Thyroid gland (tissue), 4 donors: ENCODE measurements at regions not wholly inside any gene's neighbourhood (a gene's known extent, or its start where the extent isn't known, plus 50 kb on each side); places are given as distances from the start of the nearest gene placed in this dataset.

Experiments used
- DNase-seq, 2 donors: peaks; one replicate each; pipeline ENCODE4 v3.0.0-alpha.2; 2019
- H3K27ac ChIP-seq, 3 donors: fragments of 200-600 bp; sonication (generic); 1 replicate in 2 of 3; 2 replicates in 1 of 3; pipeline ENCODE4 v1.5.1; 2016 to 2019; ENCODE audit warnings: mild to moderate bottlenecking in 1 of 3, moderate library complexity in 1 of 3
- H3K27me3 ChIP-seq: fragments of 200-600 bp; sonication (generic); one replicate; pipeline ENCODE4 v1.5.1; 2019
- H3K36me3 ChIP-seq, 2 donors: fragments of 200-600 bp; sonication (generic); one replicate each; pipeline ENCODE4 v1.5.1; 2016 to 2019
- H3K4me1 ChIP-seq, 2 donors: fragments of 200-600 bp; sonication (generic); one replicate each; pipeline ENCODE4 v1.5.1; 2017 to 2019
- H3K4me3 ChIP-seq, 3 donors: fragments of 200-600 bp; sonication (generic); replicated peaks in 1 of 3; 1 replicate in 2 of 3; 2 replicates in 1 of 3; pipeline ENCODE4 v1.5.1; 2016; ENCODE audit warnings: mild to moderate bottlenecking in 1 of 3
- H3K9me3 ChIP-seq: fragments of 200-600 bp; sonication (generic); one replicate; pipeline ENCODE4 v1.5.1; 2017
- POLR2A ChIP-seq, 2 donors: fragments of 450-650 bp; IDR thresholded peaks; one replicate each; pipeline ENCODE4 v1.6.1; 2017; ENCODE audit warnings: antibody characterized with exemption in 2 of 2, mild to moderate bottlenecking in 2 of 2, moderate library complexity in 1 of 2
- WGBS, 2 donors: methylation state at CpG; one replicate each; pipeline ENCODE4 v1.1.5; 2017; 5-methylcytosine and 5-hydroxymethylcytosine counted together
- intact Hi-C: fragments of 100-400 bp; cut with DNase I; formaldehyde crosslinking; loops from one replicate; pipeline ENCODE4 v1.15.1; 2023
- TF ChIP-seq, protein P1 (sequence below), 6 experiments: fragments of 200-600 bp in 3 of 6; fragments of 450-650 bp in 3 of 6; sonication (generic) in 3 of 6; IDR thresholded peaks; one replicate each; pipeline ENCODE4 v1.5.1; 2016 to 2019; ENCODE audit warnings: antibody characterized with exemption in 6 of 6, mild to moderate bottlenecking in 2 of 6, inconsistent platforms in 1 of 6, moderate library complexity in 1 of 6

DNA sequence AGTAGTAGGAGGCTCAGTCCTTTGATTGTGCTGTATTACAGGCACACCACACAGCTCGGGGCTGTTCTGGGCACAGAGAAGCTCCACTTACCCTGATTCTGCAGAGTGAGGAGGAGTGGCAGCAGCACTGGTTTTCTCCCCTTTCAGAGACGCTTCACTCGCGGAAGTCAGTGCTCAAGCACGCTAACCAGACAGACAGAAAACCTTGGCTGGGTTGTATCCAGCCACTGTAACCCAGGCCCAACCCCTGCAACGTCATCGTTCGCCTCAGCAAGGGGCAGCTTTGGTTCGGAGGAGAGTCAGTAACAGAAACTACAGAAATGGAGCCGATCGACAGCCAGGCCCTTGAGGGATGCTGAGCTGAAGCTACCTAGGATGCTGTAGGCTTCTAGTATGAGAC is 171.0 kb downstream of the SLC16A9 start:
- Histone ChIP-seq H3K36me3 (no peaks in the 10 kb centered on the region), H3K27ac (no peak overlapping the region), H3K4me3 (no peak overlapping the region), H3K4me1 (peaks cover 4 to 7% of the 10 kb centered on the region in 2 donors), H3K9me3 (no peaks in the 10 kb centered on the region), H3K27me3 (no peaks in the 10 kb centered on the region)
- WGBS, 2 donors = 90 to 91% methylated on average over 11 of the region's 11 CpGs
- TF ChIP-seq, protein P1, sequence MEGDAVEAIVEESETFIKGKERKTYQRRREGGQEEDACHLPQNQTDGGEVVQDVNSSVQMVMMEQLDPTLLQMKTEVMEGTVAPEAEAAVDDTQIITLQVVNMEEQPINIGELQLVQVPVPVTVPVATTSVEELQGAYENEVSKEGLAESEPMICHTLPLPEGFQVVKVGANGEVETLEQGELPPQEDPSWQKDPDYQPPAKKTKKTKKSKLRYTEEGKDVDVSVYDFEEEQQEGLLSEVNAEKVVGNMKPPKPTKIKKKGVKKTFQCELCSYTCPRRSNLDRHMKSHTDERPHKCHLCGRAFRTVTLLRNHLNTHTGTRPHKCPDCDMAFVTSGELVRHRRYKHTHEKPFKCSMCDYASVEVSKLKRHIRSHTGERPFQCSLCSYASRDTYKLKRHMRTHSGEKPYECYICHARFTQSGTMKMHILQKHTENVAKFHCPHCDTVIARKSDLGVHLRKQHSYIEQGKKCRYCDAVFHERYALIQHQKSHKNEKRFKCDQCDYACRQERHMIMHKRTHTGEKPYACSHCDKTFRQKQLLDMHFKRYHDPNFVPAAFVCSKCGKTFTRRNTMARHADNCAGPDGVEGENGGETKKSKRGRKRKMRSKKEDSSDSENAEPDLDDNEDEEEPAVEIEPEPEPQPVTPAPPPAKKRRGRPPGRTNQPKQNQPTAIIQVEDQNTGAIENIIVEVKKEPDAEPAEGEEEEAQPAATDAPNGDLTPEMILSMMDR (IDR thresholded peaks at IDR 0.05) = no peak
- no peak for TF ChIP-seq POLR2A (IDR thresholded peaks at IDR 0.05)
- DNase-seq = no peak
- intact Hi-C loops = no loop called here

- intact Hi-C loops = no loop called here
- Histone ChIP-seq H3K27me3 (no peaks in the 10 kb centered on the region), H3K4me1 (peaks cover 4 to 7% of the 10 kb centered on the region in 2 donors), H3K36me3 (no peaks in the 10 kb centered on the region), H3K4me3 (no peak overlapping the region), H3K27ac (peak overlapping the region in 1 of 3 donors; percentile 70), H3K9me3 (no peaks in the 10 kb centered on the region)
- no peak for DNase-seq
- no peak for TF ChIP-seq POLR2A (IDR thresholded peaks at IDR 0.05)
- TF ChIP-seq, protein P1 (IDR thresholded peaks at IDR 0.05) = no peak
- 76 to 80% methylated on average over 4 of the region's 4 CpGs for WGBS, 2 donors
Observed at GRCh38 chr10:59537501-59537900, 172.1 kb downstream of the SLC16A9 start.

DNA sequence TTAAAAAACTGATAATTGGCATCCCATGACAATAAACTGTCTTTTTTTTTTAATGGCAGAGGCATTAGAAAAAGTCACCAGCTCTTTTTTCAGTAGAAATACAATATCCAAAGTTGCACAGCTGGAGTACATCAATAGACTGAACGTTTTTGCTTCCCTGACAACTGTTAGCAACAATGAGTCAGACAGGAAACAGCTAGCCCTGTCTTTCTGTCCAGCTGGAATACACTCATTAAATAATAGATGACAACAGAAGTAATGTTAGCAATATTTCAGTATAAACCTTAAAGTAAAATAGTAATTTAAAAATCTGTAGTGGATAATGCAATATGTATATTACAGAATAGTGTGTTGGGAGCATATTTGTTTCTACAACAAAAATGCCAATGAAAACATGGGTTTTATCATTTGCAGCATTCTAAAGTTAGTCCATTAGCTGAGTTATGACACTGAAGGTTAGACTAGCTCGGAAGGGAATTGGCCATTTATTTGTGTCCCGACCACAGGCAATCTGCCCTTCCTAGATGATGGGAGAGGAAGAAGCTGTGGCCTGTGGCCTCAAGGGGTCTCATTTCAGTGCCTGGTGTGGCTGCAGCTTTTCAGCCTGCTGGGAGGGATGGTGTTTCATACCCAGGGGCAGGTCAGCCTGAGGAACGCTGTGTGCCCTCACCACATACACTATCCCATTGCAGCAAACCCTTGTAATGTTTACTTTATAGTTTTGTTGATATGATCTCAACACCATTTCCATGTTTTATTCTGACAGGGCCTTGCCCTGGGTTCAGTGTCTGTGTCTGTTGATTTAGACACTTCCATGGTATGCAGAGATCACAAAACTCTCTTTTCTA is 173.3 kb downstream of the SLC16A9 start:
- peak in 1 of 2 donors; percentile 11 for DNase-seq
- no peaks in the 10 kb centered on the region for H3K9me3 ChIP-seq
- H3K36me3 ChIP-seq = no peaks in the 10 kb centered on the region
- TF ChIP-seq, protein P1 (IDR thresholded peaks at IDR 0.05) = no peak
- TF ChIP-seq POLR2A (IDR thresholded peaks at IDR 0.05) = no peak
- peak overlapping the region in 1 of 3 donors; percentile 70 for H3K27ac ChIP-seq
- H3K27me3 ChIP-seq = no peaks in the 10 kb centered on the region
- WGBS, 2 donors = 37 to 53% methylated on average over 4 of the region's 4 CpGs
- H3K4me3 ChIP-seq = no peak overlapping the region
- peaks cover 4 to 7% of the 10 kb centered on the region in 2 donors for H3K4me1 ChIP-seq
- intact Hi-C loops = no loop called here

DNA sequence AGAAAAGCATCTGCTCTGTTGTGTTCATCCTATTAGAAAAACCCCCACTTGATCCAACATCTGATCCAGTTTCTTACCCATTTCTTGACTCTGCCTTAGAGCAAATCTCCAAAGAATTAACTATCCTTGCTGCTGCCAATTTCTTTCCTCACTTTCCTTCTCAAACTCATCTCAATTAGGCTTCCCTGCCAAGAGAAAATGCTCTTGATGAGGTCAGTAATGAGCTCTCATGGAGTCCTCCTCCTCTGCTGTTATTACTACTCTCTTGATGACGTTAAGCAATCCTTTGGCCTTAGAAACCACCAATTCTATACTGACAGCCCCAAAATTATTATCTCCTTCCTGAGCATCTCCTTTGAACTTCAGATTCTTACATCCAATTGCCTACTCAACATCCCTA is 162.0 kb upstream of the FAM13C start:
- Histone ChIP-seq H3K27ac (no peak overlapping the region), H3K4me3 (no peak overlapping the region), H3K36me3 (no peaks in the 10 kb centered on the region), H3K4me1 (no peaks in the 10 kb centered on the region), H3K27me3 (no peaks in the 10 kb centered on the region), H3K9me3 (no peaks in the 10 kb centered on the region)
- TF ChIP-seq, protein P1 (IDR thresholded peaks at IDR 0.05) = no peak
- TF ChIP-seq POLR2A (IDR thresholded peaks at IDR 0.05) = no peak
- DNase-seq = no peak
- intact Hi-C loops = no loop called here
- WGBS, 2 donors = 0 to 31% methylated on average over 1 of the region's 1 CpG

DNA sequence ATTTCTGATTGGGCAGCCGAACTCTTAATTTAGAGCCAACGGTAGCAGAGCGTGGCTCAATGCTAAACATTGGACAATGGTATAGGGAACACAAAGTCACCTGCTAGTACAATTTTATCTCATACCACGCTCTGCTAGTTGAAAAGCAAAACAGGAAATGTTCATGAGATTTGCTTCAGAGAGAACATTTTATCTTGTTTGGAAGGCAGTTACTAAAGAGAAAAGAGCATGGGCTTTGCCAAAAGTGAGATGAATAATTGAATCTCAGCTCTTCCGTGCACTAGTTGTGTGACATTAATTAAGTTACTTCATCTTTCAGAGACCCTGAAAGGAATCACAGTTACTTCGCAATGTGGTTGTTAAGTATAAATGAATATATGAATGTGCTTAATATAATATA is 161.5 kb upstream of the FAM13C start:
- WGBS, 2 donors = 71 to 76% methylated on average over 6 of the region's 6 CpGs
- Histone ChIP-seq H3K27me3 (no peaks in the 10 kb centered on the region), H3K9me3 (no peaks in the 10 kb centered on the region), H3K36me3 (no peaks in the 10 kb centered on the region), H3K27ac (no peak overlapping the region), H3K4me3 (no peak overlapping the region), H3K4me1 (no peaks in the 10 kb centered on the region)
- no peak for DNase-seq
- intact Hi-C loops = no loop called here
- no peak for TF ChIP-seq POLR2A (IDR thresholded peaks at IDR 0.05)
- TF ChIP-seq, protein P1 (IDR thresholded peaks at IDR 0.05) = no peak
